ENCODE measurements at regions not wholly inside any gene's neighbourhood (a gene's known extent, or its start where the extent isn't known, plus 50 kb on each side); places are given as distances from the start of the nearest gene placed in this dataset.

- TF ChIP-seq RAD21 (IDR thresholded peaks at IDR 0.05; ENCODE audit: low read depth) (no peak), EGR1 (IDR thresholded peaks at IDR 0.05) (no peak), TCF12 (IDR thresholded peaks at IDR 0.05; ENCODE audit: low read depth) (no peak), MAX (IDR thresholded peaks at IDR 0.05) (no peak), REST (IDR thresholded peaks at IDR 0.05; ENCODE audit: low read depth) (no peak), CEBPB (IDR thresholded peaks at IDR 0.05) (no peak), USF1 (IDR thresholded peaks at IDR 0.05) (no peak), NFIC (IDR thresholded peaks at IDR 0.05) (no peak), EP300 (IDR thresholded peaks at IDR 0.05; ENCODE audit: borderline replicate concordance) (no peak), TEAD4 (IDR thresholded peaks at IDR 0.05) (no peak), FOXM1 (IDR thresholded peaks at IDR 0.05; ENCODE audit: borderline replicate concordance, low read depth) (no peak), YY1 (IDR thresholded peaks at IDR 0.05; ENCODE audit: low read depth) (no peak), CREB1 (IDR thresholded peaks at IDR 0.05; ENCODE audit: low read depth) (no peak)
Measured at GRCh38 chr6:85355816-85356215, 94.1 kb upstream of the NT5E start.

Data from Ishikawa (cell line).